ENCODE measurements at regions not wholly inside any gene's neighbourhood (a gene's known extent, or its start where the extent isn't known, plus 50 kb on each side); places are given as distances from the start of the nearest gene placed in this dataset.

- no peak for DNase-seq
- H3K36me3 ChIP-seq (replicated peaks in 1 of 2; ENCODE audit: control extremely low read depth in 1 of 2, control insufficient read depth in 1 of 2, extremely low read depth in 1 of 2, insufficient read depth in 2 of 2, low read length in 1 of 2): no peaks in the 10 kb centered on the region
- no peak overlapping the region for H3K4me3 Mint-ChIP-seq
- no CpG with 5 or more reads among the region's 3 CpGs for WGBS (ENCODE audit: insufficient coverage)
- H3K79me2 ChIP-seq (ENCODE audit: control insufficient read depth, insufficient read depth, low read length): no peaks in the 10 kb centered on the region
- H3K9me3 ChIP-seq (ENCODE audit: control extremely low read depth in 1 of 3, control insufficient read depth in 2 of 3, insufficient read depth in 1 of 3, low read length in 2 of 3): peaks cover 0 to 4% (median 4%) of the 10 kb centered on the region in 3 donors
- H3K4me2 ChIP-seq (replicated peaks; ENCODE audit: low read depth, low read length, poor library complexity, severe bottlenecking): no peak overlapping the region
- H3K9ac ChIP-seq (ENCODE audit: low read length): no peak overlapping the region
- no peak for ATAC-seq (ENCODE audit: low read depth)
- H3K27me3 ChIP-seq (replicated peaks in 1 of 4; ENCODE audit: control extremely low read depth in 1 of 4, control insufficient read depth in 3 of 4, insufficient read depth in 4 of 4, low read length in 3 of 4): no peaks in the 10 kb centered on the region
- no peak overlapping the region for H3K4me3 ChIP-seq (ENCODE audit: control extremely low read depth in 1 of 5, extremely low read depth in 1 of 5, insufficient read depth in 1 of 5, low read depth in 2 of 5, low read length in 4 of 5)
- CTCF ChIA-PET: no interaction called here
- H3K27ac Mint-ChIP-seq: no peak overlapping the region
- H3K9me3 Mint-ChIP-seq (ENCODE audit: insufficient read depth): peaks cover 5% of the 10 kb centered on the region
- POLR2A ChIA-PET: no interaction called here
- TF ChIP-seq, protein P1, sequence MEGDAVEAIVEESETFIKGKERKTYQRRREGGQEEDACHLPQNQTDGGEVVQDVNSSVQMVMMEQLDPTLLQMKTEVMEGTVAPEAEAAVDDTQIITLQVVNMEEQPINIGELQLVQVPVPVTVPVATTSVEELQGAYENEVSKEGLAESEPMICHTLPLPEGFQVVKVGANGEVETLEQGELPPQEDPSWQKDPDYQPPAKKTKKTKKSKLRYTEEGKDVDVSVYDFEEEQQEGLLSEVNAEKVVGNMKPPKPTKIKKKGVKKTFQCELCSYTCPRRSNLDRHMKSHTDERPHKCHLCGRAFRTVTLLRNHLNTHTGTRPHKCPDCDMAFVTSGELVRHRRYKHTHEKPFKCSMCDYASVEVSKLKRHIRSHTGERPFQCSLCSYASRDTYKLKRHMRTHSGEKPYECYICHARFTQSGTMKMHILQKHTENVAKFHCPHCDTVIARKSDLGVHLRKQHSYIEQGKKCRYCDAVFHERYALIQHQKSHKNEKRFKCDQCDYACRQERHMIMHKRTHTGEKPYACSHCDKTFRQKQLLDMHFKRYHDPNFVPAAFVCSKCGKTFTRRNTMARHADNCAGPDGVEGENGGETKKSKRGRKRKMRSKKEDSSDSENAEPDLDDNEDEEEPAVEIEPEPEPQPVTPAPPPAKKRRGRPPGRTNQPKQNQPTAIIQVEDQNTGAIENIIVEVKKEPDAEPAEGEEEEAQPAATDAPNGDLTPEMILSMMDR (IDR thresholded peaks at IDR 0.05): no peak
- TF ChIP-seq EZH2 (IDR thresholded peaks at IDR 0.05; ENCODE audit: borderline replicate concordance, insufficient read depth, low read depth, low read length, poor library complexity, severe bottlenecking): no peak
- intact Hi-C loops (cut with micrococcal nuclease): no loop called here
- no peaks in the 10 kb centered on the region for H4K20me1 ChIP-seq (ENCODE audit: control insufficient read depth, insufficient read depth, low read length, poor library complexity, severe bottlenecking)
- H3K27ac ChIP-seq (ENCODE audit: low read length in 2 of 2): no peak overlapping the region
- no peaks in the 10 kb centered on the region for H3K27me3 Mint-ChIP-seq
- no peaks in the 10 kb centered on the region for H3K4me1 Mint-ChIP-seq
- no peaks in the 10 kb centered on the region for H3K4me1 ChIP-seq (ENCODE audit: control insufficient read depth in 2 of 2, insufficient read depth in 2 of 2, low read length in 2 of 2)
- no peak overlapping the region for H2AFZ ChIP-seq (ENCODE audit: insufficient read depth, low read depth, low read length, poor library complexity, severe bottlenecking)
Observed at GRCh38 chr11:90766121-90766520, 543.3 kb upstream of the CHORDC1 start.

DNA sequence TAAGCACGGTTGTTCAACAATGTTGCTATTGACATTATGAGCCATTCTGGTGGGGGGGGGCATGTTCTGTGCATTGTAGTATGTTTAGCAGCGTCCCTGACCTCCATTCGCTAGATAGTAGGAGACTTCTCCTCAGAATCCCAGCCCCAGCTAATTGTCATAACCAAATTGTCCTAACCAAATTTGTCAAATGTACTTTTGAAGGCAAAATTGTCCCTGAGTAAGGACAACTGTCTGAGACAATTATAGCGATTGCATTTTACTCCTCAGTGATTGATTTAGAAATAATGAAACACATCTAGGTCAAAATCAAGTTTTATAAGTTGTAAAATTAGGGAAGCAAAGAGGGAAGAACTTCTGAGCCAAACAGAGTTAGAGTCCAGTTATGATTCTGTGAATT is 541.8 kb upstream of the CHORDC1 start:
- H3K27me3 ChIP-seq (replicated peaks in 1 of 4; ENCODE audit: control extremely low read depth in 1 of 4, control insufficient read depth in 3 of 4, insufficient read depth in 4 of 4, low read length in 3 of 4): no peaks in the 10 kb centered on the region
- DNase-seq (no peak), ATAC-seq (ENCODE audit: low read depth) (no peak)
- no peak overlapping the region for H3K4me2 ChIP-seq (replicated peaks; ENCODE audit: low read depth, low read length, poor library complexity, severe bottlenecking)
- Mint-ChIP-seq H3K4me3 (no peak overlapping the region), H3K4me1 (no peaks in the 10 kb centered on the region), H3K9me3 (ENCODE audit: insufficient read depth) (peaks cover 2% of the 10 kb centered on the region), H3K27me3 (no peaks in the 10 kb centered on the region), H3K27ac (no peak overlapping the region)
- no peak overlapping the region for H3K27ac ChIP-seq (ENCODE audit: low read length in 2 of 2)
- no peaks in the 10 kb centered on the region for H3K36me3 ChIP-seq (replicated peaks in 1 of 2; ENCODE audit: control extremely low read depth in 1 of 2, control insufficient read depth in 1 of 2, extremely low read depth in 1 of 2, insufficient read depth in 2 of 2, low read length in 1 of 2)
- H4K20me1 ChIP-seq (ENCODE audit: control insufficient read depth, insufficient read depth, low read length, poor library complexity, severe bottlenecking): no peaks in the 10 kb centered on the region
- intact Hi-C loops (cut with micrococcal nuclease): no loop called here
- no peak overlapping the region for H3K9ac ChIP-seq (ENCODE audit: low read length)
- H3K79me2 ChIP-seq (ENCODE audit: control insufficient read depth, insufficient read depth, low read length): no peaks in the 10 kb centered on the region
- CTCF ChIA-PET: no interaction called here
- H3K4me1 ChIP-seq (ENCODE audit: control insufficient read depth in 2 of 2, insufficient read depth in 2 of 2, low read length in 2 of 2): no peaks in the 10 kb centered on the region
- POLR2A ChIA-PET: no interaction called here
- H2AFZ ChIP-seq (ENCODE audit: insufficient read depth, low read depth, low read length, poor library complexity, severe bottlenecking): no peak overlapping the region
- no peak for TF ChIP-seq EZH2 (IDR thresholded peaks at IDR 0.05; ENCODE audit: borderline replicate concordance, insufficient read depth, low read depth, low read length, poor library complexity, severe bottlenecking)
- TF ChIP-seq, protein P1 (IDR thresholded peaks at IDR 0.05): no peak
- H3K4me3 ChIP-seq (ENCODE audit: control extremely low read depth in 1 of 5, extremely low read depth in 1 of 5, insufficient read depth in 1 of 5, low read depth in 2 of 5, low read length in 4 of 5): no peak overlapping the region
- H3K9me3 ChIP-seq (ENCODE audit: control extremely low read depth in 1 of 3, control insufficient read depth in 2 of 3, insufficient read depth in 1 of 3, low read length in 2 of 3): no peaks in the 10 kb centered on the region
- 100% methylated on average over 1 of the region's 4 CpGs for WGBS (ENCODE audit: insufficient coverage)
